ENCODE measurements at regions not wholly inside any gene's neighbourhood (a gene's known extent, or its start where the extent isn't known, plus 50 kb on each side); places are given as distances from the start of the nearest gene placed in this dataset.

DNA sequence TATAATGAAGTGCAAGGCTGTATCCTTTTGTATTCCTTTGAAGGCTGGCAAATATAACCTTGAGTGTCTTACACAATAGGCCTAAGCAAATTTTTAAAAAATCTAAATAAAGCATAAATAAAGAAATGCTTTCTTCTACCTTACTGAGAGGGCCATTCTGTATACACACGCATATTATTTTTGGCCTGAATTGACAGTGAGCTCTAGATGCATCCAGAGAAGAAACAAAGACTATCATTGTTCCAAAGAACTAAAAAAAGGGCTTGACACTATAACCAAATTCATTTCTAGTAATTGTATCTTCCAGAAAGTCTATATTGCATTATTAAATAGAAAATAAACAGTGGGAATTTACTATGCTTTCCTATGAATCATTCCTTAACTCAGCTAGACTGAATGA, 100.2 kb downstream of the MAGEB17 start (continued):
- TF ChIP-seq ZNF407 (IDR thresholded peaks at IDR 0.05; ENCODE audit: low read depth), result no peak
- no peak for TF ChIP-seq NFE2L1 (tag; IDR thresholded peaks at IDR 0.05; ENCODE audit: borderline replicate concordance, low read depth)
- no peak for TF ChIP-seq E2F1 (CRISPR knock-in tag; IDR thresholded peaks at IDR 0.05)
